Rectal smooth muscle tissue (tissue), 1 donor: ENCODE measurements at regions not wholly inside any gene's neighbourhood (a gene's known extent, or its start where the extent isn't known, plus 50 kb on each side); places are given as distances from the start of the nearest gene placed in this dataset.
"Not testable (repeated sequence)": the region's sequence is repeated elsewhere in the genome, so short reads cannot be mapped to it uniquely, and the experiment has no call there.

ENCODE experiments used
- H3K27ac ChIP-seq: one replicate; pipeline ENCODE4 v1.7.0; 2013; ENCODE audit warnings: low read depth, low read length, inconsistent platforms
- H3K27me3 ChIP-seq: one replicate; pipeline ENCODE4 v1.7.0; 2013; ENCODE audit warnings: low read length; ENCODE audit not compliant: control insufficient read depth, insufficient read depth
- H3K36me3 ChIP-seq: one replicate; pipeline ENCODE4 v1.7.0; 2013; ENCODE audit warnings: low read length; ENCODE audit not compliant: control insufficient read depth, insufficient read depth
- H3K4me1 ChIP-seq: one replicate; pipeline ENCODE4 v1.7.0; 2013; ENCODE audit warnings: low read length; ENCODE audit not compliant: control insufficient read depth, insufficient read depth
- H3K4me3 ChIP-seq: one replicate; pipeline ENCODE4 v1.7.0; 2013; ENCODE audit warnings: low read length
- H3K9ac ChIP-seq: one replicate; pipeline ENCODE4 v1.7.0; 2013; ENCODE audit warnings: low read length

GRCh38 chr1:181312946-181313345 is 170.4 kb upstream of the CACNA1E start:
- Histone ChIP-seq H3K27me3 (peaks cover 7% of the 10 kb centered on the region), H3K36me3 (no peaks in the 10 kb centered on the region), H3K9ac (no peak overlapping the region), H3K4me3 (no peak overlapping the region), H3K27ac (no peak overlapping the region), H3K4me1 (no peaks in the 10 kb centered on the region)

- Histone ChIP-seq H3K4me3 (no peak overlapping the region), H3K4me1 (no peaks in the 10 kb centered on the region), H3K27me3 (peaks cover 7% of the 10 kb centered on the region), H3K36me3 (no peaks in the 10 kb centered on the region), H3K9ac (no peak overlapping the region), H3K27ac (no peak overlapping the region)
These were observed 169.9 kb upstream of the CACNA1E start for GRCh38 chr1:181313466-181313865.

GRCh38 chr1:181314010-181314409 is 169.3 kb upstream of the CACNA1E start:
- no peak overlapping the region for H3K9ac ChIP-seq
- H3K4me3 ChIP-seq, result no peak overlapping the region
- peaks cover 12% of the 10 kb centered on the region for H3K27me3 ChIP-seq
- no peaks in the 10 kb centered on the region for H3K36me3 ChIP-seq
- H3K4me1 ChIP-seq, result no peaks in the 10 kb centered on the region
- H3K27ac ChIP-seq, result no peak overlapping the region

GRCh38 chr1:181314959-181315358 is 168.4 kb upstream of the CACNA1E start:
- Histone ChIP-seq H3K36me3 (no peaks in the 10 kb centered on the region), H3K9ac (no peak overlapping the region), H3K27me3 (peaks cover 15% of the 10 kb centered on the region), H3K27ac (no peak overlapping the region), H3K4me1 (no peaks in the 10 kb centered on the region), H3K4me3 (no peak overlapping the region)

- no peak overlapping the region for H3K4me3 ChIP-seq
- no peak overlapping the region for H3K9ac ChIP-seq
- no peak overlapping the region for H3K27ac ChIP-seq
- no peaks in the 10 kb centered on the region for H3K4me1 ChIP-seq
- peaks cover 15% of the 10 kb centered on the region for H3K27me3 ChIP-seq
- no peaks in the 10 kb centered on the region for H3K36me3 ChIP-seq
These were observed 165.9 kb upstream of the CACNA1E start for GRCh38 chr1:181317261-181317930.

GRCh38 chr1:181318022-181318857 is 165.1 kb upstream of the CACNA1E start:
- no peaks in the 10 kb centered on the region for H3K4me1 ChIP-seq
- peaks cover 15% of the 10 kb centered on the region for H3K27me3 ChIP-seq
- peak overlapping the region; percentile 13 for H3K4me3 ChIP-seq
- H3K9ac ChIP-seq, result no peak overlapping the region
- H3K27ac ChIP-seq, result no peak overlapping the region
- no peaks in the 10 kb centered on the region for H3K36me3 ChIP-seq

- Histone ChIP-seq H3K9ac (no peak overlapping the region), H3K4me3 (no peak overlapping the region), H3K36me3 (no peaks in the 10 kb centered on the region), H3K4me1 (no peaks in the 10 kb centered on the region), H3K27me3 (peaks cover 15% of the 10 kb centered on the region), H3K27ac (no peak overlapping the region)
These were observed 164.5 kb upstream of the CACNA1E start for GRCh38 chr1:181318858-181319235.

- Histone ChIP-seq H3K9ac (no peak overlapping the region), H3K27me3 (peaks cover 15% of the 10 kb centered on the region), H3K36me3 (no peaks in the 10 kb centered on the region), H3K4me3 (no peak overlapping the region), H3K27ac (no peak overlapping the region), H3K4me1 (no peaks in the 10 kb centered on the region)
These were observed 163.4 kb upstream of the CACNA1E start for GRCh38 chr1:181319907-181320306.

- no peak overlapping the region for H3K4me3 ChIP-seq
- no peaks in the 10 kb centered on the region for H3K36me3 ChIP-seq
- no peaks in the 10 kb centered on the region for H3K27me3 ChIP-seq
- no peaks in the 10 kb centered on the region for H3K4me1 ChIP-seq
- no peak overlapping the region for H3K27ac ChIP-seq
- H3K9ac ChIP-seq, result no peak overlapping the region
These were observed 158.3 kb upstream of the CACNA1E start for GRCh38 chr1:181324797-181325616.

- not testable (repeated sequence) for H3K27me3 ChIP-seq, H3K4me1 ChIP-seq, H3K4me3 ChIP-seq, H3K36me3 ChIP-seq, H3K27ac ChIP-seq, H3K9ac ChIP-seq
These were observed 157.6 kb upstream of the CACNA1E start for GRCh38 chr1:181325765-181326164.

- Histone ChIP-seq H3K9ac (no peak overlapping the region), H3K4me3 (no peak overlapping the region), H3K27me3 (no peaks in the 10 kb centered on the region), H3K4me1 (no peaks in the 10 kb centered on the region), H3K36me3 (no peaks in the 10 kb centered on the region), H3K27ac (no peak overlapping the region)
These were observed 157.0 kb upstream of the CACNA1E start for GRCh38 chr1:181326348-181326747.

GRCh38 chr1:181327796-181328195 is 155.5 kb upstream of the CACNA1E start:
- no peak overlapping the region for H3K4me3 ChIP-seq
- no peaks in the 10 kb centered on the region for H3K4me1 ChIP-seq
- no peaks in the 10 kb centered on the region for H3K36me3 ChIP-seq
- H3K27me3 ChIP-seq, result no peaks in the 10 kb centered on the region
- H3K9ac ChIP-seq, result no peak overlapping the region
- H3K27ac ChIP-seq, result no peak overlapping the region
